WTC11 (cell line): ENCODE measurements at regions not wholly inside any gene's neighbourhood (a gene's known extent, or its start where the extent isn't known, plus 50 kb on each side); places are given as distances from the start of the nearest gene placed in this dataset.

Experiments used
- ATAC-seq: fragments of 200-7000 bp; cut with Tn5 transposase; 2 replicates; pipeline ENCODE4 v1.10.0; 2021; ENCODE audit warnings: mild to moderate bottlenecking, moderate library complexity
- CTCF ChIA-PET: fragments of 300-600 bp; sonication (Branson Sonifier 250); formaldehyde crosslinking; loops from one replicate; lab custom pipeline; 2021; ENCODE audit warnings: antibody characterized with exemption; lab: Charles Lee
- POLR2A ChIA-PET: fragments of 350-600 bp; sonication (Branson Sonifier 250); formaldehyde crosslinking; loops from one replicate; lab custom pipeline; 2021; ENCODE audit warnings: antibody characterized with exemption; lab: Charles Lee
- DNase-seq: peaks from one replicate; pipeline ENCODE4 v3.0.0; 2021; ENCODE audit warnings: low spot score
- H3K27ac Mint-ChIP-seq: 2 replicates; pipeline ENCODE4 v1.8.0; 2021; ENCODE audit warnings: mixed read lengths
- H3K27me3 Mint-ChIP-seq: 2 replicates; pipeline ENCODE4 v1.8.0; 2021; ENCODE audit warnings: low read depth, mild to moderate bottlenecking, moderate library complexity, mixed read lengths
- H3K36me3 Mint-ChIP-seq: 2 replicates; pipeline ENCODE4 v1.8.0; 2021; ENCODE audit warnings: mixed read lengths
- H3K4me1 Mint-ChIP-seq: 2 replicates; pipeline ENCODE4 v1.8.0; 2022; ENCODE audit warnings: mixed read lengths
- H3K4me3 Mint-ChIP-seq: 2 replicates; pipeline ENCODE4 v1.8.0; 2021; ENCODE audit warnings: mild to moderate bottlenecking, moderate library complexity, mixed read lengths
- H3K9me3 Mint-ChIP-seq: 2 replicates; pipeline ENCODE4 v1.8.0; 2021; ENCODE audit warnings: mixed read lengths
- CDX4 ChIP-seq: fragments of 250-450 bp; sonication (Bioruptor Pico); IDR thresholded peaks from 2 replicates; pipeline ENCODE4 v1.9.0; 2021; ENCODE audit warnings: moderate library complexity, mild to moderate bottlenecking, inconsistent platforms, borderline replicate concordance
- CREM ChIP-seq: sonication (generic); formaldehyde crosslinking; IDR thresholded peaks from 2 replicates; pipeline ENCODE4 v1.8.1; 2022; ENCODE audit warnings: mild to moderate bottlenecking, missing genetic modification reagents, moderate library complexity
- CTCF ChIP-seq: fragments of 200-600 bp; IDR thresholded peaks from 2 replicates; pipeline ENCODE4 v1.8.0; 2022; ENCODE audit warnings: antibody characterized with exemption
- E2F5 ChIP-seq: sonication (generic); formaldehyde crosslinking; IDR thresholded peaks from 2 replicates; pipeline ENCODE4 v1.8.1; 2022; ENCODE audit warnings: mild to moderate bottlenecking, moderate library complexity, missing genetic modification reagents
- EMX1 ChIP-seq: fragments of 250-450 bp; sonication (Bioruptor Pico); IDR thresholded peaks from 2 replicates; pipeline ENCODE4 v1.8.0; 2021; ENCODE audit warnings: mild to moderate bottlenecking
- ERG ChIP-seq: fragments of 250-450 bp; sonication (Bioruptor Pico); IDR thresholded peaks from 2 replicates; pipeline ENCODE4 v1.8.0; 2021; ENCODE audit warnings: mild to moderate bottlenecking
- FOXP4 ChIP-seq: sonication (generic); formaldehyde crosslinking; IDR thresholded peaks from 2 replicates; pipeline ENCODE4 v1.8.0; 2022; ENCODE audit warnings: mild to moderate bottlenecking, missing genetic modification reagents
- GABPB1 ChIP-seq: sonication (generic); formaldehyde crosslinking; IDR thresholded peaks from 2 replicates; pipeline ENCODE4 v1.8.1; 2023; ENCODE audit warnings: mild to moderate bottlenecking, missing genetic modification reagents
- IRF1 ChIP-seq: sonication (generic); formaldehyde crosslinking; IDR thresholded peaks from 2 replicates; pipeline ENCODE4 v1.8.0; 2023; ENCODE audit warnings: missing genetic modification reagents
- KAT7 ChIP-seq: sonication (generic); formaldehyde crosslinking; IDR thresholded peaks from 2 replicates; pipeline ENCODE4 v1.8.1; 2023; ENCODE audit warnings: missing genetic modification reagents, mild to moderate bottlenecking, borderline replicate concordance
- NFE2L1 ChIP-seq: sonication (generic); formaldehyde crosslinking; IDR thresholded peaks from 2 replicates; pipeline ENCODE4 v1.8.1; 2023; ENCODE audit warnings: missing genetic modification reagents
- RELA ChIP-seq: sonication (generic); formaldehyde crosslinking; IDR thresholded peaks from 2 replicates; pipeline ENCODE4 v1.8.1; 2022; ENCODE audit warnings: missing genetic modification reagents, mild to moderate bottlenecking, borderline replicate concordance
- ZMAT4 ChIP-seq: fragments of 250-450 bp; sonication (Bioruptor Pico); IDR thresholded peaks from 2 replicates; pipeline ENCODE4 v1.9.0; 2021; ENCODE audit warnings: mild to moderate bottlenecking
- ZNF138 ChIP-seq: sonication (generic); formaldehyde crosslinking; conservative IDR thresholded peaks from 2 replicates; pipeline ENCODE4 v1.8.1; 2022; ENCODE audit warnings: mild to moderate bottlenecking, moderate library complexity, missing genetic modification reagents

GRCh38 chr2:64383881-64384280, 70.1 kb upstream of the LGALSL start (continued):
- no peak for TF ChIP-seq ERG (CRISPR knock-in tag)
- TF ChIP-seq IRF1 (CRISPR knock-in tag): no peak
- TF ChIP-seq RELA: no peak
- TF ChIP-seq, all 79 proteins: peak for 0

GRCh38 chr2:64386676-64387075, 67.3 kb upstream of the LGALSL start:
- no peak for TF ChIP-seq ZMAT4 (CRISPR knock-in tag)
- TF ChIP-seq NFE2L1 (CRISPR knock-in tag): peak; percentile 80
- TF ChIP-seq, all 79 proteins: peak for 1
- H3K4me1 Mint-ChIP-seq: peaks cover 8% of the 10 kb centered on the region
- POLR2A ChIA-PET: interaction anchor here (1.0 kb wide), 1 partner anchor 15 kb away, joined by 3 read pairs; no protein-coding TSS in a partner anchor
- CTCF ChIA-PET: interaction anchor here (1.1 kb wide), 1 partner anchor 337 kb away, joined by 3 read pairs; no protein-coding TSS in a partner anchor
- no peak overlapping the region; the same call in 1 of the 2 replicates for H3K27ac Mint-ChIP-seq
- no peak for ATAC-seq
- H3K27me3 Mint-ChIP-seq: no peaks in the 10 kb centered on the region
- peaks cover 5% of the 10 kb centered on the region; the same call in 1 of the 2 replicates for H3K36me3 Mint-ChIP-seq
- DNase-seq: no peak
- peaks cover 16% of the 10 kb centered on the region for H3K9me3 Mint-ChIP-seq
- H3K4me3 Mint-ChIP-seq: no peak overlapping the region

- Mint-ChIP-seq H3K27ac (no peak overlapping the region), H3K4me3 (no peak overlapping the region), H3K27me3 (no peaks in the 10 kb centered on the region), H3K36me3 (peaks cover 5% of the 10 kb centered on the region; the same call in 1 of the 2 replicates), H3K9me3 (peaks cover 16% of the 10 kb centered on the region), H3K4me1 (peaks cover 12% of the 10 kb centered on the region)
- ChIA-PET CTCF (no interaction called here), POLR2A (no interaction called here)
- ATAC-seq (no peak), DNase-seq (no peak)
- TF ChIP-seq GABPB1 (CRISPR knock-in tag) (no peak), FOXP4 (CRISPR knock-in tag) (no peak), CTCF (no peak), CREM (CRISPR knock-in tag) (no peak), EMX1 (CRISPR knock-in tag) (no peak), ZNF138 (CRISPR knock-in tag) (no peak), KAT7 (CRISPR knock-in tag) (no peak), E2F5 (CRISPR knock-in tag) (no peak), CDX4 (CRISPR knock-in tag) (no peak)
Observed at GRCh38 chr2:64390586-64390985, 63.4 kb upstream of the LGALSL start.
